Stimulated activated naive CD8-positive, alpha-beta T cell treated with anti-CD3 and anti-CD28 coated beads, Interleukin-15, Interleukin-2, amounts not matched to agents 100 U/mL and 50 U/mL, for 24 hours (primary cell): ENCODE measurements at regions not wholly inside any gene's neighbourhood (a gene's known extent, or its start where the extent isn't known, plus 50 kb on each side); places are given as distances from the start of the nearest gene placed in this dataset.

Source experiments
- ATAC-seq: fragments of 150-1000 bp; cut with Tn5 transposase; one replicate; pipeline ENCODE4 v1.10.0; 2021
- DNase-seq: peaks from one replicate; pipeline ENCODE4 v3.0.0; 2021

DNA sequence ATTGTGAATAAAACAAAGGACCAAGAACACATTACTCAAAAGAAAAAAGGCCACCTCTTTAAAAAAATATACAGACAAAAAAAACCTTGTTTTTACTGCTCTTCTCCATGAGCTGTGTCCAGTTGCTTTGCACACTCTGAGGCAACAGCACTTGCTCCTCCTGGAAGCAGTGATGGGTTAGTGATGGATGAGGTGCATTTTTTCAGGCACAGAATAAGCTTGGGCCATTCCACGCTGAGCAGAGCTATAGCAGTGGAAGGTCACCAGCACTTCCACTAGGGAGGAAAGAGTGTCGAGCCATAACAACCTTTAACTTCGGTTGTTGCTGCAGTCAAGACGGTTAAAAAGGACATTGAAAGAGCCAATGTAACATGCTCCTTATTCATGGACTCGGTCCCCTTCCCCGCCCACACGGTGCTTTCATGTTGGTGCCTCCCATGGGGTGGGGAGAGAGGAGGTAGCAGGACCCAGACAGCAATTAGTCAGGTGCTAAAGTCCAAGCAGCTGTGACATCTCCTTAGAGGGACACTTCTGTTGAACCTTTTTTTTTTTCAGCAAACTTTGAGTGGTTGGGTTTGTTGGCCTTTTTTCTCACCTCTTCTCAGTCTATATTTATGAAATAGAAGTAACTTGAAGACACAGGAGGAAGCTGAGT, 136.5 kb upstream of the ADARB2 start:
- DNase-seq = no peak
- no peak for ATAC-seq

DNA sequence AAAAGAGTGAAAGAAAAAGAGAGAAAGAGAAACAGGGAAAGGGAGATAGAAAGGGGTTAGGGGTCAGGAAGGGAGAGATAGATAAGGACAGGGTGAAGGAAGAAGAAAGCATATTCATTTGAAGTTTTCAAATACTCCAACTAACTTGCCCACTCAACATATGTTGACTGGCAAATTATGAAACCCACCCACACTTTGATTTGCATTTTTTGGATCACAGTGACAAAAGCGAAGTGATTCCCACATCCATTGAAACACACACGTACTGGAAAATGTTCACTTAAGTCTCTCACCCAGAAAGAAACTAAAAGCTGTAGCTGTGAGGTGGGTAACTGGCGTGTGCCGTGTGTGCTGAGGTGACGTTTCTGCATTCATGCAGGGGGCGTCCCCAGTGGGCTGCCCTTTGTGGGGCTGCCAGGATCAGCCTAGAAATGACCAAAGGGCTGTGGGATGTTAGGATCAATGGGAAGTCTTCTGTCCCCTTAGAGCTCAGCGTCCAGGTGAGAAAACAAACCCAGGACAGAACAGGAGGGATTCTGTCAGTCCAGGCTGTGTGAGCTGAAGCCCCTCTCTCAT, 134.9 kb upstream of the ADARB2 start:
- ATAC-seq = no peak

GRCh38 chr10:1870491-1870890, 133.2 kb upstream of the ADARB2 start:
- no peak for ATAC-seq
- DNase-seq = no peak

More for the DNA sequence above, 134.9 kb upstream of the ADARB2 start:
- DNase-seq = no peak

- ATAC-seq = no peak
- DNase-seq = no peak
These were observed 132.5 kb upstream of the ADARB2 start for GRCh38 chr10:1869861-1870260.

GRCh38 chr10:1860351-1860750, 123.0 kb upstream of the ADARB2 start:
- DNase-seq = no peak

DNA sequence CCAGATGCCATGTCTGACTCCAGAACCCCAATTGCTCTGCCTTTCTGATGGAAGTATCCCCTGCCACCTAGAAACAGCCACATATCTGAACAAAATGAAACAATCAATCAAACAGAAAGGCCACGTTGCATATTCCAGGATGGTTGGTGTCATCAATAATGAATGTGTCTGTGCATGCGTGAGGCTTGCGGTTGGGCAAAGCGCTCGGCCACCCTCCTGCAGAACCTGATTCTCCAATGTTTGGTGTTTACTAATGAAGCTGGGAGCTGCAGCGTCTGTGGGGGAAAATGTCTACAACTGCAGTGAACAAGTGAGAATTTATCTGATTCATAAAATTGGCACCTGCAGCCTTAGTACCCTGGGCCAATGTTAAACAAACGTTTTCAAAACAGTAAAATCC, 121.2 kb upstream of the ADARB2 start:
- DNase-seq (no peak), ATAC-seq (no peak)

More at GRCh38 chr10:1860351-1860750, 123.0 kb upstream of the ADARB2 start:
- no peak for ATAC-seq

DNA sequence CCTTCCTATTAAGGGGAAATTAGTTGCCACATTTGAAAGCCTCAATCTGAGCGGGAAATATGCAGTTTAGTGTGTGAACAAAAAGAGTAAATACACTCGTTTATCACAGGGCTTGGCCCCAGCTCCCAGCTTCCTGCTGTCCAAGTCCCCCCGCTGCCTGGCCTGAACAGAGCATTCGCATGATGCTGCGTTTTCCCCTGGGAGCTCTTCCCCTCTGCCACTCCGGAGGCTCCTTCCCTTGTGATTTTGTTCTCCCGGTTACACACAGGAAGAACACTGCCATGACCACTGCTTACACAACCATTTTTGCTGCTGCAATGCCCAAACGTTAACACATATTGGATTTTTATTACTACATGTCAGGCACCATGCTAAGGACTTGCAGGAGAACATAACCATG, 120.7 kb upstream of the ADARB2 start:
- no peak for DNase-seq
- ATAC-seq = no peak

DNA sequence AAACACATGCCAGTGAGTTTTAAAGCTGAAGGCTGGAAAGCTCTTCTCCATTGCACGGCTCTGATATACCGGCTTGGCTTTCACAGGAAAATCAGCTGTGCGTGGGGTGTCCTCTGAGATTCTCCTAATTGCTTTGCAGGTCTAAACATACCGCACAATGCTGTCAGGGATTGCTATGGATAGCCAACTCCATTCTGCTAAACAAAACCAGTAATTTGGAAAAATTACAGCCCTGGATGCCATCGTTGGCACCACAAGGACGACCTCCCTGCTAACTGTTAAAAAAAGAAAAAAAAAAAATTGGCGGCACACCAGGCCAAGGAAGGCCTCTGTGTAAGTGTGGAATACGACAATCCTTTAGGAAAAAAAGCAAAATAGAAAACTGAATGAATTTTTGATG, 118.6 kb upstream of the ADARB2 start:
- ATAC-seq = no peak
- no peak for DNase-seq

DNA sequence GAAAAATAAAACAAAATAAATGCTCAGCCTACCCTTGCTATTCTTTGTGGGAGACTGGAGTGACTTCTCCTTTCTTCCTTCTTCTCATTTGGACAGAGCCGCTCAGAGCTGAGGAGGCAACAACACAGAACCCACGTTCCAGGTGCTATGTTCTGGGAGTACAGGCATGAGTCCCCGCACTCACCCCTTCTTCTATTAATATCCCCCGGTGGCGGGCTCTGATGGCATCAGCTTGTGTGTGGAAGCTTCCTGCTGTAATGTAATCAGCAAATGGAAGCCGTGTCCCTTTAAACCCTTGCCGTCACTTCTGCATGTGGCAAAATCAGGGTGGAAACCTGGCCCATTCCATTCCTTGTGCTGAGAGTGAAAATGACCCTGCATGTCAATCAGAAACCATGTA, 116.9 kb upstream of the ADARB2 start:
- no peak for DNase-seq
- no peak for ATAC-seq

DNA sequence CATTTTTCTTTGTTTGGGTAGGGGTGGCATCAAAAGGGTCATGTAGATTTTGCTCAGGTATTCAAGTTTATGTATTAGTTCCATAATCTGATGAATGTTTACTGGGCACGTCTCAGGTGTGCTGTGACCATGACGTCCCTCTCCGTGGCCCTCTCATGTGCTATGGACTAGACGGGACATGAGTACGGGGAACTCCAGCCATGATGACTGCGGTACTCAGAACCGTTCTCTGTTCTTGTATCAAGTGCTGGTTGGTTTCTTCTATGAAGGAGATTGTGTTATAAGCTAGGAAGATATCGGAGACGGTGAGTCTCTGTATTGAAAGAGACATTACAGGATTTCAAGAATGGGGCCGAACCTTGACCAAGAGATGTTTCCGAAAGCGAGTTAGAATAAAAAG, 116.5 kb upstream of the ADARB2 start:
- ATAC-seq = no peak
- DNase-seq = no peak

GRCh38 chr10:1852841-1853240, 115.5 kb upstream of the ADARB2 start:
- ATAC-seq (no peak), DNase-seq (no peak)

DNA sequence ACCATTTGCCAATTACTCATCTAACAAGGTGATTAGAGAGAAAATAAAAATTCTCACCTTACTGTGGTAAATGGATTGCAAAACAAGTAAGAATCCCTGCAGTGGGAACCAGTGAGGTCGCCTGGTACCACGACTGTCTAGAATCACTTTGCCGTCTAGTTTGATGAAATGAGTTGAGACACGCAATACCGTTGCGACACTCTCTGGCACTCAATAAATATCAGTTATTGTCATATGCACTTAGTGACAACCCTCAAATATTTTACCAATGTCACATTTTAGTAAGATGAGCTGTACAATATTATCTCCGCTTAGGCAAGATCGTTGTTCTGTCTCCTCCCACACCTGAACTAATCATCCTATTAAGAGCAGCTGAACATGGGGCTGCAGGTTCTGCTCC, 114.4 kb upstream of the ADARB2 start:
- ATAC-seq = no peak

DNA sequence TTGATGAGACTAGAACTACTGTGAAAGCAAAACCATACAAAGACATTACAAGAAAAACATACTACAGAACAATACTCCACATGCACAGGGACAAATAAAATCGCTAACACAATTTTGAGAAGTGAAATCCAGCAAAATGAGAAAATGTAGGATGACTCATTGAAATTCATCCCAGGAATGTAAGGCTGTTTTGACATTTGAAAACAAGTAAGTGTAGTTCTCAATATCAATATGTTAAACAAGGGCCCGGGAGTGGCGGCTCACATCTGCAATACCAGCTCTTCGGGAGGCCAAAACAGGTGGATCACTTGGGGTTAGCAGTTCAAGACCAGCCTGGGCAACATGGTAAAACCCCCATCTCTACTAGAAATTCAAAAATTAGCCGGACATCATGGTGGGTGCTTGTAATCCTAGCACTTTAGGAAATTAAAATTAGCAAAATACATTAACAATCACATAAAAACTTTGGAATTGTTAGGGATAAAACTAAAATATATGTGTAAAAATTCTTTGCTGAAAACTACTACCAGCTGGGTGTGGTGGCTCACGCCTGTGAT, 113.7 kb upstream of the ADARB2 start:
- ATAC-seq = no peak
- DNase-seq = no peak

More for the DNA sequence above, 114.4 kb upstream of the ADARB2 start:
- DNase-seq = no peak

DNA sequence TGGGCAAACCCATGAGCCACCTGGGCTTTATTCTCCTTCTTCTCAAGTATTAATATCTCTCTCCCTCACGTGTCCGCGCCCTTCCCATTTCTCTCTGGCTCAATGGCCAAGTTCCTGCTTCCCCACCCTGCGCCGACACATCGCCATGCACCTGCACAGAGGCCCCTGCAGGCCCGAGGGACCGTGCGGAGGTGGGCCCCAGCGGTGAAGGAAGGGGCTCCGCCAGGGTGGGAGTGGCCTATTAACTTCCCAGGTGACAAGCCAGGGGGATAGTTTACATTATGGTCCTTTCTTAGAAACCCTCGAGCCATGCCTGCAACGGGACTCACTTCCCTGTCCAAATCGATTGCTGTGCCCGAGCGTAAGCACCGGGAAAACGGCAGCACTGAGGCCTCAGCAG, 110.0 kb upstream of the ADARB2 start:
- ATAC-seq = no peak

GRCh38 chr10:1846032-1846431, 108.7 kb upstream of the ADARB2 start:
- DNase-seq = no peak
- no peak for ATAC-seq

More for the DNA sequence above, 110.0 kb upstream of the ADARB2 start:
- no peak for DNase-seq

DNA sequence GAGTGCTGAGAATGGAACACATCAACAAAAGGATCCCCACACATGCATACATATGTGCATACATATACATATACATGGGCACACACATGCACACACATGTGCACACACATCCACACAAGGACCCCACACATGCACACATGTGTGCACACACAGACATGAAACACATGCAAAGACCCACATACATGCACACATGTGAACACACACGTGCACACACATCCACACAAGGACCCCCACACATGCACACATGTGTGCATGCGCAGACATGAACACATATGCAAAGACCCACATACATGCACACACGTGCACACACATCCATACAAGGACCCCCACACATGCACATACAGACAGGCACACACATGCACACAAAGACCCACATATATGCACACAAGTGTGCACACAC, 104.4 kb upstream of the ADARB2 start:
- ATAC-seq (no peak), DNase-seq (no peak)

DNA sequence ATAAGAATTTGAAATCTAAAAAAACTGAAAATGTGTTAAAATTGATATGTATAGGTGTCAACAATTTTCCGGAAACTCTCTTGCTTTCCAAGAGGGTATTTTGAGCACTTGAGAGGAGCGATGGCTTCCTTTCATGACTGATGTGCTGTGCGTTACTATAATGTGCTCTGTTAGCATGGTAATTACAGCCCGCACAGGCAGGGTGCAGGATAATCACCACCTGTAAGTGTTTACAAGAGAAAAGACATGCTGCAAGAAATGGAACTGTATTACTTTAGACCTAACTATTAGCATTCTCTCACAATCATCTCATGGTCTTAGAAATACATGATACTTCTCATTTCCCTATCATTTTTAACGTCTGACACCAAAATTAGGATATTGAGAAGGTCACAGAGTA, 92.4 kb upstream of the ADARB2 start:
- no peak for ATAC-seq
- no peak for DNase-seq

DNA sequence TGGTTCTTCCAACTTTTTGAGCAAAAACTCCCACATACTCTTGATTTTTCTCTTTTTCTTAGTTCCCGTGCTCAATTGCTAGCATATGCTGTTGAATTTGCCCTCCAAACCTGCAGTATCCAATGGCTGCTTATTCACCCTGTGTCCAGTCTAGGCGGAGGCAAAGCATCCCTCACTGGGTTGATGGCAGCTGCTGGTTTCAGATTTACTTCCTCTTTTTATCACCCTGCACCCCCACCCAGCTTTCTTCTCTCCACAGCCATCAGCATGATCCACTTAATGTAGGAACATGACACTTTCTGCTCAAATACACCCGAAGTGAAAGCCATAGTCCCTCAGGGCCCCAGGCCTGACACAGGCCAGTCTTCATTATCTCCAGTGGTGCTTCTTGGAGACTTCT, 87.6 kb upstream of the ADARB2 start:
- ATAC-seq (no peak), DNase-seq (no peak)

DNA sequence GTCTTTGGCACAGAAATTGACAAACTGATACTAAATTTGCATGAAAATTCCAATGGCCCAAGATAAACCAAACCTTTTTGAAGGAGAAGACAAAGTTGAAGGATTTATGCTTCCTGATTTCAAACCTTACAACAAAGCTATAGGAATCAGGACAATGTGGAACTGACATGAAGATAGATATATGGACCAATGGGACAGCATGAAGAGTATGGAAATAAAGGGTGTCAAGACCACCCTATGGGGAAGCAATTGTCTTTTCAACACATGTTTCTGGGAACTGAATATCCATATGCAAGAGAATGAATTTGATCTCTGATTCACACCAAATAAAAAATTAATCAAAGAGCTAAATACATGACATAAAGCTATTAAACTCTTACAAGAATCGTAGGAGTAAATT, 77.2 kb upstream of the ADARB2 start:
- ATAC-seq (no peak), DNase-seq (no peak)

- DNase-seq = no peak
- no peak for ATAC-seq
These were observed 71.9 kb upstream of the ADARB2 start for GRCh38 chr10:1809139-1809741.

DNA sequence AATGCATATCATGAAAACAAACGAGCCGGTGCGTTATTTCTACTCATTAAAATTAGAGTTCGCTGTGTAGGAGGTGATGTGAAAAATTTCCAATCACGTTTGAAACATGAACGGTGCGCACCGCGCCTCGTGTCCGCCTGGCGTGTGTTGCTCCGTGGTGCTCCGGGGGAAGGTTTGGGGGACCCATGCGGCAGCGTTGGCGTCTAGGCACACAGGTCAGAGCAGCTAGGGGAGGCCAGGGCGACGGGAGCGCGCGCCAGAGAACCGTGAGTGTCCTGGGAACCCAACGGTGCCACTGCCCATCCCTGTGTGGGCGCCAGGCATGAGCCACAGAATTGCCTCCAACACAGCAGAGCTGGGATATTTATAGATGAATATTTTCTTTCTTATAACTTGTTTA, 70.6 kb upstream of the ADARB2 start:
- no peak for ATAC-seq

GRCh38 chr10:1807196-1807595, 69.9 kb upstream of the ADARB2 start:
- ATAC-seq (no peak), DNase-seq (no peak)

More for the DNA sequence above, 70.6 kb upstream of the ADARB2 start:
- DNase-seq = no peak

DNA sequence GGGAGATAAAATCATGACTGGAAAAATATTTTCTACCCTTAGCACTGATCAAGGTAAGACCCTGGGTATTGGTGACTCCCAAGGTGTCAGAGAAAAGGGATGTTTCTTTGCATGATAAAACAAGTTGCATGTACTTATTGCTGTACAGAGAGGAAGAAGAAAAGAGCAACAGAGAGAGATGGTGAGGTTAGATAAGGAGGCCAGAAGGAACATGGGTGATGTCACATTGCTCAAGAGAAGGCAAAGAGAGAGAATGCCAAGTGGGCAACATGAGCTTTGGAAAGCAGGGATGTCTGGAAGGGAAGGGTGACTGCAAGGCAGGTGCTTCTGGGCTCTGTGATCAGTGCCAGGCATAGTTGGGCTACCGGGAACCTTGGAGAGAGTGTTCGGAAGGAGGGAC, 65.1 kb upstream of the ADARB2 start:
- ATAC-seq (no peak), DNase-seq (no peak)

GRCh38 chr10:1788401-1788800, 51.1 kb upstream of the ADARB2 start:
- no peak for DNase-seq
- ATAC-seq = no peak
